Hepatocyte (in vitro differentiated cells): ENCODE measurements at regions not wholly inside any gene's neighbourhood (a gene's known extent, or its start where the extent isn't known, plus 50 kb on each side); places are given as distances from the start of the nearest gene placed in this dataset.

Source experiments
- DNase-seq: peaks from one replicate; pipeline ENCODE4 v3.0.0-alpha.2; 2016; ENCODE audit warnings: low spot score
- H2AFZ ChIP-seq: fragments of 200-600 bp; sonication (generic); 2 replicates; pipeline ENCODE4 v1.6.0; 2016; ENCODE audit warnings: antibody characterized with exemption, mild to moderate bottlenecking
- H3K27ac ChIP-seq: fragments of 200-600 bp; sonication (generic); 2 replicates; pipeline ENCODE4 v1.5.1; 2016; ENCODE audit warnings: mild to moderate bottlenecking
- H3K27me3 ChIP-seq: fragments of 200-600 bp; sonication (generic); 2 replicates; pipeline ENCODE4 v1.6.1; 2016
- H3K36me3 ChIP-seq: fragments of 200-600 bp; sonication (generic); replicated peaks from 2 replicates; pipeline ENCODE4 v1.5.1; 2016; ENCODE audit warnings: low read depth; ENCODE audit not compliant: insufficient read depth
- H3K4me1 ChIP-seq: fragments of 200-600 bp; sonication (generic); 2 replicates; pipeline ENCODE4 v1.5.1; 2016; ENCODE audit warnings: mild to moderate bottlenecking, moderate library complexity; ENCODE audit not compliant: insufficient read depth
- H3K4me2 ChIP-seq: fragments of 200-600 bp; sonication (generic); 2 replicates; pipeline ENCODE4 v1.6.0; 2016
- H3K4me3 ChIP-seq: fragments of 200-600 bp; sonication (generic); 2 replicates; pipeline ENCODE4 v1.5.1; 2016; ENCODE audit warnings: mild to moderate bottlenecking
- H3K79me2 ChIP-seq: fragments of 200-600 bp; sonication (generic); 2 replicates; pipeline ENCODE4 v1.6.0; 2017; ENCODE audit warnings: mild to moderate bottlenecking
- H3K9me2 ChIP-seq: fragments of 200-600 bp; sonication (generic); replicated peaks from 2 replicates; pipeline ENCODE4 v1.6.0; 2017; ENCODE audit warnings: mild to moderate bottlenecking; ENCODE audit not compliant: insufficient read depth
- H3K9me3 ChIP-seq: fragments of 200-600 bp; sonication (generic); 2 replicates; pipeline ENCODE4 v1.5.1; 2016; ENCODE audit warnings: low read depth, mild to moderate bottlenecking
- H4K20me1 ChIP-seq: fragments of 200-600 bp; sonication (generic); 2 replicates; pipeline ENCODE4 v1.6.0; 2016; ENCODE audit warnings: mild to moderate bottlenecking; ENCODE audit not compliant: insufficient read depth, poor library complexity, severe bottlenecking
- CTCF ChIP-seq: fragments of 200-600 bp; sonication (generic); IDR thresholded peaks from 2 replicates; pipeline ENCODE4 v1.5.1; 2016; ENCODE audit warnings: antibody characterized with exemption, mild to moderate bottlenecking; ENCODE audit not compliant: poor library complexity
- EZH2 ChIP-seq: fragments of 200-600 bp; sonication (generic); IDR thresholded peaks from 2 replicates; pipeline ENCODE4 v1.6.1; 2016; ENCODE audit warnings: antibody characterized with exemption, mild to moderate bottlenecking, borderline replicate concordance
- EZH2phosphoT487 ChIP-seq: fragments of 200-600 bp; sonication (generic); IDR thresholded peaks from one replicate; pipeline ENCODE4 v1.6.1; 2018; ENCODE audit warnings: antibody characterized with exemption, mild to moderate bottlenecking, low read depth, moderate library complexity; ENCODE audit not compliant: unreplicated experiment, severe bottlenecking
- WGBS: methylation state at CpG from one replicate; pipeline ENCODE4 v1.1.6; 2016; ENCODE audit warnings: low lambda C conversion rate; ENCODE audit errors: missing lambda C conversion rate; 5-methylcytosine and 5-hydroxymethylcytosine counted together

GRCh38 chr9:2403701-2404100, 217.9 kb upstream of the VLDLR start:
- no peaks in the 10 kb centered on the region for H3K79me2 ChIP-seq
- TF ChIP-seq EZH2phosphoT487: no peak
- no peak for TF ChIP-seq CTCF
- H3K4me3 ChIP-seq: no peak overlapping the region
- no peak for DNase-seq
- no peaks in the 10 kb centered on the region for H3K36me3 ChIP-seq
- no peak overlapping the region for H3K27ac ChIP-seq
- H3K27me3 ChIP-seq: no peaks in the 10 kb centered on the region
- no peak overlapping the region for H3K4me2 ChIP-seq
- H3K9me2 ChIP-seq: no peaks in the 10 kb centered on the region
- no peak overlapping the region for H2AFZ ChIP-seq
- H4K20me1 ChIP-seq: no peaks in the 10 kb centered on the region
- H3K4me1 ChIP-seq: no peaks in the 10 kb centered on the region
- H3K9me3 ChIP-seq: no peaks in the 10 kb centered on the region
- 36% methylated on average over 1 of the region's 1 CpG for WGBS

GRCh38 chr9:2406252-2406651, 215.3 kb upstream of the VLDLR start:
- no peak overlapping the region for H2AFZ ChIP-seq
- no peak overlapping the region for H3K4me2 ChIP-seq
- no peaks in the 10 kb centered on the region for H3K9me2 ChIP-seq
- no peaks in the 10 kb centered on the region for H3K4me1 ChIP-seq
- no peaks in the 10 kb centered on the region for H3K27me3 ChIP-seq
- H3K79me2 ChIP-seq: no peaks in the 10 kb centered on the region
- H3K9me3 ChIP-seq: no peaks in the 10 kb centered on the region
- 95% methylated on average over 12 of the region's 12 CpGs for WGBS
- no peak for TF ChIP-seq CTCF
- TF ChIP-seq EZH2phosphoT487: no peak
- TF ChIP-seq EZH2: no peak
- no peak overlapping the region for H3K27ac ChIP-seq
- H3K4me3 ChIP-seq: no peak overlapping the region
- DNase-seq: no peak
- H4K20me1 ChIP-seq: no peaks in the 10 kb centered on the region
- H3K36me3 ChIP-seq: no peaks in the 10 kb centered on the region

- Histone ChIP-seq H3K4me3 (no peak overlapping the region), H4K20me1 (no peaks in the 10 kb centered on the region), H3K27ac (no peak overlapping the region), H3K36me3 (no peaks in the 10 kb centered on the region), H3K27me3 (no peaks in the 10 kb centered on the region), H3K79me2 (no peaks in the 10 kb centered on the region), H3K9me2 (no peaks in the 10 kb centered on the region), H2AFZ (no peak overlapping the region), H3K9me3 (no peaks in the 10 kb centered on the region), H3K4me1 (no peaks in the 10 kb centered on the region), H3K4me2 (no peak overlapping the region)
- TF ChIP-seq EZH2phosphoT487 (no peak), CTCF (no peak), EZH2 (no peak)
- WGBS: 75% methylated on average over 7 of the region's 7 CpGs
- DNase-seq: no peak
Measured at GRCh38 chr9:2407450-2407849, 214.1 kb upstream of the VLDLR start.

- 60% methylated on average over 8 of the region's 8 CpGs for WGBS
- no peak for DNase-seq
- H3K9me2 ChIP-seq: no peaks in the 10 kb centered on the region
- H3K4me2 ChIP-seq: no peak overlapping the region
- no peaks in the 10 kb centered on the region for H3K36me3 ChIP-seq
- H3K9me3 ChIP-seq: no peaks in the 10 kb centered on the region
- H3K4me3 ChIP-seq: no peak overlapping the region
- H4K20me1 ChIP-seq: no peaks in the 10 kb centered on the region
- no peaks in the 10 kb centered on the region for H3K4me1 ChIP-seq
- no peak overlapping the region for H3K27ac ChIP-seq
- no peak for TF ChIP-seq EZH2
- no peaks in the 10 kb centered on the region for H3K27me3 ChIP-seq
- no peak overlapping the region for H2AFZ ChIP-seq
- H3K79me2 ChIP-seq: no peaks in the 10 kb centered on the region
Measured at GRCh38 chr9:2411459-2412215, 209.9 kb upstream of the VLDLR start.
